SU-DHL-6 (cell line): ENCODE measurements at regions not wholly inside any gene's neighbourhood (a gene's known extent, or its start where the extent isn't known, plus 50 kb on each side); places are given as distances from the start of the nearest gene placed in this dataset.

Experiments
- H2AFZ ChIP-seq: fragments of 200-600 bp; sonication (generic); 2 replicates; pipeline ENCODE4 v1.6.1; 2014; ENCODE audit warnings: low read depth, mild to moderate bottlenecking, moderate library complexity, mixed read lengths, antibody characterized with exemption, low read length; ENCODE audit not compliant: severe bottlenecking
- H3F3A ChIP-seq: fragments of 200-600 bp; shearing (Covaris generic); 2 replicates; pipeline ENCODE4 v1.6.0; 2016; ENCODE audit warnings: antibody characterized with exemption, mild to moderate bottlenecking; ENCODE audit not compliant: insufficient read depth
- H3K27ac ChIP-seq: fragments of 200-600 bp; sonication (generic); 2 replicates; pipeline ENCODE4 v1.5.1; 2016; ENCODE audit warnings: low read depth, mild to moderate bottlenecking, low read length, moderate library complexity, mixed read lengths
- H3K27me3 ChIP-seq: fragments of 200-600 bp; sonication (generic), shearing (Covaris generic); 2 replicates; pipeline ENCODE4 v1.6.0; 2014; ENCODE audit warnings: mild to moderate bottlenecking, low read length
- H3K36me3 ChIP-seq: fragments of 200-600 bp; sonication (generic); 2 replicates; pipeline ENCODE4 v1.6.1; 2014; ENCODE audit warnings: mild to moderate bottlenecking, low read length, mixed read lengths
- H3K4me2 ChIP-seq: fragments of 300-600, 200-600 bp; shearing (Covaris generic), sonication (generic); 2 replicates; pipeline ENCODE4 v1.6.0; 2014; ENCODE audit warnings: low read length, low read depth, mild to moderate bottlenecking; ENCODE audit not compliant: poor library complexity, severe bottlenecking
- H3K4me3 ChIP-seq: fragments of 200-600 bp; sonication (generic); 2 replicates; pipeline ENCODE4 v1.5.1; 2014; ENCODE audit warnings: antibody characterized with exemption, low read length, mild to moderate bottlenecking, mixed read lengths; ENCODE audit not compliant: insufficient read depth, poor library complexity, severe bottlenecking
- H3K79me2 ChIP-seq: fragments of 200-600 bp; sonication (generic); 2 replicates; pipeline ENCODE4 v1.6.1; 2014; ENCODE audit warnings: mild to moderate bottlenecking, low read length, moderate library complexity; ENCODE audit not compliant: insufficient read depth
- H3K9ac ChIP-seq: fragments of 200-600 bp; sonication (generic); 2 replicates; pipeline ENCODE4 v1.7.0; 2014; ENCODE audit warnings: mild to moderate bottlenecking, low read length
- H3K9me2 ChIP-seq: fragments of 200-600 bp; sonication (generic); replicated peaks from 2 replicates; pipeline ENCODE4 v1.6.1; 2014; ENCODE audit warnings: low read length; ENCODE audit not compliant: insufficient read depth
- H3K9me3 ChIP-seq: fragments of 200-600 bp; sonication (generic); 2 replicates; pipeline ENCODE4 v1.6.1; 2014; ENCODE audit warnings: low read length, mixed read lengths; ENCODE audit not compliant: insufficient read depth
- H4K20me1 ChIP-seq: fragments of 200-600 bp; sonication (generic); 2 replicates; pipeline ENCODE4 v1.6.1; 2014; ENCODE audit warnings: low read depth, mild to moderate bottlenecking, antibody characterized with exemption, low read length, moderate library complexity, mixed read lengths
- EZH2phosphoT487 ChIP-seq: fragments of 200-600 bp; sonication (generic), shearing (Covaris generic); conservative IDR thresholded peaks from 2 replicates; pipeline ENCODE4 v1.6.1; 2018; ENCODE audit warnings: mild to moderate bottlenecking, antibody characterized with exemption, low read length, moderate library complexity, mixed read lengths
- TF ChIP-seq, protein P1 (sequence below): fragments of 200-600 bp; sonication (generic); IDR thresholded peaks from one replicate; pipeline ENCODE4 v1.5.1; 2017; ENCODE audit warnings: antibody characterized with exemption, mild to moderate bottlenecking, low read length, moderate library complexity; ENCODE audit not compliant: insufficient read depth, poor library complexity, severe bottlenecking

DNA sequence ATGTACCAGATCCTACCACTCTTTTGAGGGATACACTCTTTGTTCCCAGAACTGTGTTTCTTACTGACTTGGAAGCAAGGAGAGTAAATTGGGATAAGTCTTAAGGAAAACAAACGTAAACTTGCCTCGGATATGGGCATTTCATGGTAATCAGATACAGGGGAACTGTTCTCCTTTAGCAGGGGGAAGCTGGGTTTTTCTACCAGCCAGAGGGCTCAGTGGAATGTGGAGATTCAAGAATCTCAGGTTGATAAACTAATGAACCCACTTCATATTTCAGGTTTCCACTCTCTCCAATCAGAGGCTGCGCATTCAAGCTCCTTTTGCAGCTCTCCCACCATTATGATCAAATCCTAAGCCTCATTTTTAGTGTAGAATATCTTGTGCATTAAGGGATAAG lies 676.5 kb upstream of the FSHR start:
- Histone ChIP-seq H3K4me3 (no peak overlapping the region), H3K36me3 (no peaks in the 10 kb centered on the region), H3F3A (no peaks in the 10 kb centered on the region), H3K9me3 (no peaks in the 10 kb centered on the region), H3K27ac (no peak overlapping the region), H3K9ac (no peak overlapping the region), H4K20me1 (no peaks in the 10 kb centered on the region), H3K79me2 (no peaks in the 10 kb centered on the region), H2AFZ (no peak overlapping the region), H3K4me2 (no peak overlapping the region), H3K9me2 (no peaks in the 10 kb centered on the region), H3K27me3 (no peaks in the 10 kb centered on the region)
- no peak for TF ChIP-seq EZH2phosphoT487

DNA sequence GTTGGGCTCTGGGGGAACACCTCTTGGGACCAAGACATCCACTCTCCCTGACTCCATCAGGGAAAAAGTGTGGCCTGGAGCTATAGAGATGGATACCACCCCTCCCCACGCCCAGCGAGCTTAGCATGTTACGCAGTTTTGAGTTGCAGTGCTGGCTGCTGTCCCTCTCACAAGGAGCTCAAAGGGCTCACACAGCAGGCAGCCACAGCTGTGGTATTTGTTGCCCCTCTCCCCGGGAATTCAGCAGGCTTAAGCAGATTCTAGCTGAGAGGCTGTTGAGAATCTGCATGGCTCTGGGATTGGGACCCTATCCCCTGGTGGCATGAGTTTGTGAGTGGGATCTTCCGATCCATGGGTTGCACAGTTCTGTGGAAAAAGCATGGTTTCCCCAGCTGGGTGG lies 673.1 kb upstream of the FSHR start:
- H3K27me3 ChIP-seq, result no peaks in the 10 kb centered on the region

DNA sequence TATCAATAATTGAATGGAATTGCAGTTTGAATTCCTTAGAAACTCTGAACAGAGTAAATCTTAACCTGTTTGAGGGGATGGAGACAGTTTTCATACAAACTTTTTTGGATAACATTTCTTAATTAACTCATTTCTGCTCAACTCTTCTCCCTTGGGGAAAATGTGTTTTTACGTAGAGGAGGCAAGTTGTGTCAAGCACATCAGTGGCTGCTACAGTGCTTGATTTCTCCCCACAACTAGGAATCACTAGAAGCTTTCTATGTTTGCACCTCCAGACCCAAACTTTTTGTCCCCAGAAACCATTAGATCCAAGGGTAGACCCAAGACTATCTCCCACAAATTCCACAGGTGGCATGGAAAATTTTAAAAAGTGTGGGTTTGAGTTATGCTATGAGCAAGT lies 658.9 kb upstream of the FSHR start:
- no peak overlapping the region for H3K4me2 ChIP-seq
- no peak overlapping the region for H3K9ac ChIP-seq
- H3K36me3 ChIP-seq, result no peaks in the 10 kb centered on the region
- no peaks in the 10 kb centered on the region for H3K9me2 ChIP-seq
- H3K27ac ChIP-seq, result no peak overlapping the region
- H3K4me3 ChIP-seq, result no peak overlapping the region
- H3K79me2 ChIP-seq, result no peaks in the 10 kb centered on the region
- TF ChIP-seq, protein P1, sequence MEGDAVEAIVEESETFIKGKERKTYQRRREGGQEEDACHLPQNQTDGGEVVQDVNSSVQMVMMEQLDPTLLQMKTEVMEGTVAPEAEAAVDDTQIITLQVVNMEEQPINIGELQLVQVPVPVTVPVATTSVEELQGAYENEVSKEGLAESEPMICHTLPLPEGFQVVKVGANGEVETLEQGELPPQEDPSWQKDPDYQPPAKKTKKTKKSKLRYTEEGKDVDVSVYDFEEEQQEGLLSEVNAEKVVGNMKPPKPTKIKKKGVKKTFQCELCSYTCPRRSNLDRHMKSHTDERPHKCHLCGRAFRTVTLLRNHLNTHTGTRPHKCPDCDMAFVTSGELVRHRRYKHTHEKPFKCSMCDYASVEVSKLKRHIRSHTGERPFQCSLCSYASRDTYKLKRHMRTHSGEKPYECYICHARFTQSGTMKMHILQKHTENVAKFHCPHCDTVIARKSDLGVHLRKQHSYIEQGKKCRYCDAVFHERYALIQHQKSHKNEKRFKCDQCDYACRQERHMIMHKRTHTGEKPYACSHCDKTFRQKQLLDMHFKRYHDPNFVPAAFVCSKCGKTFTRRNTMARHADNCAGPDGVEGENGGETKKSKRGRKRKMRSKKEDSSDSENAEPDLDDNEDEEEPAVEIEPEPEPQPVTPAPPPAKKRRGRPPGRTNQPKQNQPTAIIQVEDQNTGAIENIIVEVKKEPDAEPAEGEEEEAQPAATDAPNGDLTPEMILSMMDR, result no peak
- TF ChIP-seq EZH2phosphoT487, result no peak
- no peaks in the 10 kb centered on the region for H3K27me3 ChIP-seq
- H4K20me1 ChIP-seq, result no peaks in the 10 kb centered on the region
- no peaks in the 10 kb centered on the region for H3K9me3 ChIP-seq
- H3F3A ChIP-seq, result no peaks in the 10 kb centered on the region
- no peak overlapping the region for H2AFZ ChIP-seq

More for the DNA sequence above, 673.1 kb upstream of the FSHR start:
- Histone ChIP-seq H3K9ac (no peak overlapping the region), H3K79me2 (no peaks in the 10 kb centered on the region), H3K9me3 (no peaks in the 10 kb centered on the region), H3K4me3 (no peak overlapping the region), H3F3A (no peaks in the 10 kb centered on the region), H4K20me1 (no peaks in the 10 kb centered on the region), H3K9me2 (no peaks in the 10 kb centered on the region), H3K27ac (no peak overlapping the region), H3K4me2 (no peak overlapping the region), H3K36me3 (no peaks in the 10 kb centered on the region), H2AFZ (no peak overlapping the region)
- no peak for TF ChIP-seq EZH2phosphoT487
- TF ChIP-seq, protein P1, result no peak

DNA sequence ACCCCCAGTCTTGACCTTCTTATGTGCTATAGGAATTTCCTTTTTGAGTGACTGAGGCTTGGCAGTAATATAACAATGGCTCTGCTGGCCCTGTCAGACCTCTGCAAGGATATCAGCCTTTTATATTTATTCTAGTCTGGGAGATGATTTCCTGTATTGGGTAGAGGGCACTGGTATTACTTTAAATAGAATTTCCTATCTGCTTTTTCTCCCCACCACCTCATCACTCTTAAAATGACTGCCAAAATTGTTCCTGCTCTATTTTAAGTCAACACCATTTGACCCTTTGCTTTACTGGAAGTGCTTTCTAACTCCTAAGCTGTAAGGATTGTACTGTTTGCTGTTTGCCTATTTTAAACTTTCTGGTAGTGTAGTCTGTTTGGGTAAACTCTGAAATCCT lies 658.4 kb upstream of the FSHR start:
- Histone ChIP-seq H2AFZ (no peak overlapping the region), H3F3A (no peaks in the 10 kb centered on the region), H3K27ac (no peak overlapping the region), H3K9ac (no peak overlapping the region), H3K4me3 (no peak overlapping the region), H4K20me1 (no peaks in the 10 kb centered on the region), H3K4me2 (no peak overlapping the region), H3K27me3 (no peaks in the 10 kb centered on the region), H3K36me3 (no peaks in the 10 kb centered on the region), H3K9me3 (no peaks in the 10 kb centered on the region), H3K9me2 (no peaks in the 10 kb centered on the region), H3K79me2 (no peaks in the 10 kb centered on the region)
- TF ChIP-seq EZH2phosphoT487, result no peak
- TF ChIP-seq, protein P1, result no peak
